Natural killer cell (primary cell): ENCODE measurements at regions not wholly inside any gene's neighbourhood (a gene's known extent, or its start where the extent isn't known, plus 50 kb on each side); places are given as distances from the start of the nearest gene placed in this dataset.

Experiments used
- ATAC-seq, 3 donors: fragments of 150-1000 bp in 2 of 3; fragments of 200-7000 bp in 1 of 3; cut with Tn5 transposase; 1 replicate in 1 of 3; 2 replicates in 2 of 3; pipeline ENCODE4 v1.10.0; 2021; ENCODE audit warnings: mild to moderate bottlenecking in 2 of 3, moderate library complexity in 2 of 3
- DNase-seq, 2 donors: peaks; one replicate each; pipeline versions ENCODE4 v3.0.0 to v3.0.0-alpha.2; 2013 to 2021; ENCODE audit warnings: mixed read lengths in 1 of 2
- H3K27ac ChIP-seq: one replicate; pipeline ENCODE4 v1.5.1; 2013; ENCODE audit warnings: mild to moderate bottlenecking, low read length
- H3K27me3 ChIP-seq: one replicate; pipeline ENCODE4 v1.6.1; 2013; ENCODE audit warnings: low read length; ENCODE audit not compliant: control insufficient read depth, insufficient read depth
- H3K36me3 ChIP-seq: one replicate; pipeline ENCODE4 v1.6.1; 2013; ENCODE audit warnings: low read length; ENCODE audit not compliant: control insufficient read depth, insufficient read depth
- H3K4me1 ChIP-seq: one replicate; pipeline ENCODE4 v1.6.1; 2013; ENCODE audit warnings: low read length; ENCODE audit not compliant: control insufficient read depth, insufficient read depth
- H3K4me3 ChIP-seq: one replicate; pipeline ENCODE4 v1.5.1; 2013; ENCODE audit warnings: low read length
- H3K9me3 ChIP-seq: one replicate; pipeline ENCODE4 v1.6.1; 2013; ENCODE audit warnings: low read length; ENCODE audit not compliant: control insufficient read depth, insufficient read depth
- H3K27ac Mint-ChIP-seq, 2 donors: one replicate each; pipeline ENCODE4 v1.8.0; 2022; ENCODE audit warnings: mild to moderate bottlenecking in 2 of 2, mixed read lengths in 2 of 2, moderate library complexity in 1 of 2
- H3K27me3 Mint-ChIP-seq, 2 donors: one replicate each; pipeline ENCODE4 v1.8.0; 2022; ENCODE audit warnings: low read depth in 2 of 2, mixed read lengths in 2 of 2
- H3K36me3 Mint-ChIP-seq: one replicate; pipeline ENCODE4 v1.8.0; 2022; ENCODE audit warnings: mixed read lengths
- H3K4me1 Mint-ChIP-seq, 2 donors: one replicate each; pipeline ENCODE4 v1.8.0; 2022; ENCODE audit warnings: mixed read lengths in 2 of 2
- H3K4me3 Mint-ChIP-seq: one replicate; pipeline ENCODE4 v1.8.0; 2022; ENCODE audit warnings: mild to moderate bottlenecking, moderate library complexity, mixed read lengths
- H3K9me3 Mint-ChIP-seq, 2 donors: one replicate each; pipeline ENCODE4 v1.8.0; 2022; ENCODE audit warnings: mixed read lengths in 2 of 2
- CTCF ChIP-seq: fragments of 200-600 bp; IDR thresholded peaks from one replicate; pipeline ENCODE4 v1.8.0; 2022; ENCODE audit warnings: antibody characterized with exemption
- WGBS: methylation state at CpG from one replicate; pipeline ENCODE4 v1.1.7; 2013; ENCODE audit warnings: missing lambda C conversion rate; ENCODE audit not compliant: insufficient coverage; 5-methylcytosine and 5-hydroxymethylcytosine counted together
- intact Hi-C: fragments of 100-400 bp; cut with micrococcal nuclease; formaldehyde crosslinking; loops from one replicate; pipeline ENCODE4 v1.14.2; 2022

DNA sequence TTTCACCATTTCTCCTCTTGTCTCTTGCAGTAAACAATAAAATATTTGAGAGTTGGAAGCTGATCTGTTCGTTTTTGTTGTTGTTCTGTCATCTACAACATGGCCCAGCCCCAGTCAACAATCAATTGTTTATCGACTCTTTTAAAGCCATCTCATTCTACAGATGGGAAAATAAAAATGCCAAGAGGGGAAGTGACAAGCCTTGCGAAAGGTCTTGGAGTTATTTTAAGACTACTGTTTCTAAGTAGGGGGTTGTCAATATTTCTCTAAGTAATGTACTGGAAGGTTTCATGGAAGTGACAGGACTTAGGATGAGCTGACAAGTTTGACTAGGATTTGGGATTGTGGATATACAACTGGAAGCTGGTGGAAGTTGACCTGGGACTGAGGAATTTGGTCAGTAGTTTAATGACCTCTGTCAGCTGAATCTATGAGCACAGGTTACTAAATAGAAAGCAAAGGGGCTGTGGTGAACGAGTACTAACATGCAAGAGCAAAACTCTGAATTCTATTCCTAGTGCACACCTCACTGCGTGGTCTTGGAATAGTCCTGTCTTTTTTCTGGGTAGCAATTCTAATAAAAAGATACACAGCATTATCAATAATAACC lies 57.5 kb upstream of the ADRB2 start:
- Histone ChIP-seq H3K4me3 (no peak overlapping the region), H3K9me3 (no peaks in the 10 kb centered on the region), H3K4me1 (no peaks in the 10 kb centered on the region), H3K27me3 (no peaks in the 10 kb centered on the region), H3K36me3 (no peaks in the 10 kb centered on the region), H3K27ac (no peak overlapping the region)
- no peak for DNase-seq
- Mint-ChIP-seq H3K4me3 (no peak overlapping the region), H3K36me3 (no peaks in the 10 kb centered on the region), H3K4me1 (no peaks in the 10 kb centered on the region), H3K9me3 (no peaks in the 10 kb centered on the region), H3K27me3 (peaks cover 13 to 26% of the 10 kb centered on the region in 2 donors), H3K27ac (no peak overlapping the region)
- intact Hi-C loops, result no loop called here
- no peak for ATAC-seq
- WGBS, result 82% methylated on average over 3 of the region's 5 CpGs
- TF ChIP-seq CTCF, result no peak

DNA sequence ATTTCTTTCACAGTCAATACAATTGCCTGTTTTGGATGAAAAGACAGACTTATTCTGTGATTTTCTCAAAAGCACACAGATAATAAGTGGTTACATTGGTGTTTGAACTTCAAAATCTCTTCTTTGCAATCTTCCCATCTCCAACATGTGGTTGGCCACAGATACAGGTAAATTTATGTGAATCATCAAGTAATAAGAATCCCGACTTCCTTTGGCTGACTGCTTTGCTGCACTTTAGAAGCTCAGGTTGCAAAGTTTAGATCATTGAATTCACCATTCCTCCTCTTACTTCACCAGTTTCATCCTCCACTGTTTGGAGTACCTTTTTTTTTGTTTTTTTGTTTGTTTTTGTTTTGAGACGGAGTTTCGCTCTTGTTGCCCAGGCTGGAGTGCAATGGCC lies 56.5 kb upstream of the ADRB2 start:
- WGBS, result 83% methylated on average over 3 of the region's 3 CpGs
- H3K9me3 ChIP-seq, result no peaks in the 10 kb centered on the region
- DNase-seq (no peak), ATAC-seq (no peak)
- H3K4me3 Mint-ChIP-seq, result no peak overlapping the region
- H3K4me3 ChIP-seq, result no peak overlapping the region
- H3K36me3 Mint-ChIP-seq, result no peaks in the 10 kb centered on the region
- no peaks in the 10 kb centered on the region for H3K27me3 ChIP-seq
- no peak overlapping the region for H3K27ac Mint-ChIP-seq
- no peaks in the 10 kb centered on the region for H3K4me1 Mint-ChIP-seq
- H3K27ac ChIP-seq, result no peak overlapping the region
- no peaks in the 10 kb centered on the region for H3K9me3 Mint-ChIP-seq
- H3K4me1 ChIP-seq, result no peaks in the 10 kb centered on the region
- H3K36me3 ChIP-seq, result no peaks in the 10 kb centered on the region
- peaks cover 13 to 26% of the 10 kb centered on the region in 2 donors for H3K27me3 Mint-ChIP-seq
- intact Hi-C loops, result no loop called here
- no peak for TF ChIP-seq CTCF

DNA sequence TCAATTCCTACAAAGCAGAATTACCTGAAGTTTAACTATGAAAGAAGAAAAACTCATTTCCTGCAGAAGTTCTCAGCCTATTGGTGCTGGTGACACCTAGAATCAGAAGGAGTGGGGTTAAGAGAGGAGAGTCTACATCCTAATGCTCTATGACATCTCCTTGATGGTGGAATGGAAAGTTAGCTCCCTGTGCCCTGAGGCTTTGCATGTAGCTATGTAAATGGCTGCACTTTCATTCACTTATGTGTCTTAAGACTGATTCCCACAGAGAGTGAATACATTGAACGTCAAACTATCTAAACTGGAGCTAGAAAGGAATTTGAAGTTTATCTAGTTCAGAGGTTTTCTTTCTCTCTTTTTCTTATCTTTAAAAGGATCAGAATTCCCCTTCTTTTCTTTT lies 52.1 kb upstream of the ADRB2 start:
- DNase-seq, result no peak
- no peak overlapping the region for H3K4me3 Mint-ChIP-seq
- H3K27ac Mint-ChIP-seq, result no peak overlapping the region
- H3K4me1 Mint-ChIP-seq, result no peaks in the 10 kb centered on the region
- Histone ChIP-seq H3K4me3 (no peak overlapping the region), H3K27ac (no peak overlapping the region), H3K27me3 (no peaks in the 10 kb centered on the region), H3K36me3 (no peaks in the 10 kb centered on the region), H3K9me3 (no peaks in the 10 kb centered on the region), H3K4me1 (no peaks in the 10 kb centered on the region)
- no peak for TF ChIP-seq CTCF
- no peaks in the 10 kb centered on the region for H3K36me3 Mint-ChIP-seq
- H3K27me3 Mint-ChIP-seq, result peaks cover 3 to 18% of the 10 kb centered on the region in 2 donors
- no peaks in the 10 kb centered on the region for H3K9me3 Mint-ChIP-seq
- WGBS, result no CpG with 5 or more reads among the region's 1 CpG
- ATAC-seq, result no peak
- intact Hi-C loops, result no loop called here

- ATAC-seq (no peak), DNase-seq (no peak)
- Histone ChIP-seq H3K4me3 (no peak overlapping the region), H3K9me3 (no peaks in the 10 kb centered on the region), H3K27me3 (no peaks in the 10 kb centered on the region), H3K4me1 (peaks cover 2% of the 10 kb centered on the region), H3K27ac (no peak overlapping the region), H3K36me3 (no peaks in the 10 kb centered on the region)
- intact Hi-C loops, result no loop called here
- Mint-ChIP-seq H3K27ac (no peak overlapping the region), H3K36me3 (no peaks in the 10 kb centered on the region), H3K4me1 (peaks cover under 1 to 2% of the 10 kb centered on the region in 2 donors), H3K4me3 (no peak overlapping the region), H3K27me3 (peaks cover 3 to 18% of the 10 kb centered on the region in 2 donors), H3K9me3 (no peaks in the 10 kb centered on the region)
- no peak for TF ChIP-seq CTCF
Measured at GRCh38 chr5:148776261-148776660, 50.1 kb upstream of the ADRB2 start.
